HL-60 (cell line): ENCODE measurements at regions not wholly inside any gene's neighbourhood (a gene's known extent, or its start where the extent isn't known, plus 50 kb on each side); places are given as distances from the start of the nearest gene placed in this dataset.

Experiments
- DNase-seq, 2 experiments: peaks; one replicate each; pipeline ENCODE4 v3.0.0-alpha.2; 2010 to 2020; ENCODE audit warnings: low read depth in 1 of 2, low spot score in 1 of 2
- H3K27ac ChIP-seq: fragments of 250-450 bp; sonication (Bioruptor Pico); replicated peaks from 2 replicates; pipeline ENCODE4 v1.5.1; 2020; ENCODE audit warnings: mild to moderate bottlenecking, moderate library complexity
- H3K27me3 ChIP-seq: fragments of 250-450 bp; sonication (Bioruptor Pico); 2 replicates; pipeline ENCODE4 v1.5.1; 2021; ENCODE audit warnings: mild to moderate bottlenecking, moderate library complexity; ENCODE audit not compliant: insufficient read depth, poor library complexity, severe bottlenecking
- H3K4me3 ChIP-seq: replicated peaks from 2 replicates; pipeline ENCODE4 v1.5.1; 2011; ENCODE audit warnings: mild to moderate bottlenecking, control low read depth, low read length; ENCODE audit not compliant: insufficient read depth
- GABPA ChIP-seq: IDR thresholded peaks from 2 replicates; pipeline ENCODE4 v1.6.1; 2012; ENCODE audit warnings: low read depth
- POLR2AphosphoS5 ChIP-seq: IDR thresholded peaks from 2 replicates; pipeline ENCODE4 v1.6.1; 2012; ENCODE audit warnings: low read depth
- SPI1 ChIP-seq: IDR thresholded peaks from 2 replicates; pipeline ENCODE4 v1.6.1; 2012; ENCODE audit warnings: low read depth, mild to moderate bottlenecking, borderline replicate concordance
- TF ChIP-seq, protein P1 (sequence below): IDR thresholded peaks from 2 replicates; pipeline ENCODE4 v1.6.1; 2012; ENCODE audit warnings: low read depth; ENCODE audit not compliant: insufficient replicate concordance
- TF ChIP-seq, protein P2 (sequence below): IDR thresholded peaks from one replicate; pipeline ENCODE4 v1.5.1; 2011; ENCODE audit warnings: low read length, control low read depth, inconsistent platforms; ENCODE audit not compliant: insufficient read depth

DNA sequence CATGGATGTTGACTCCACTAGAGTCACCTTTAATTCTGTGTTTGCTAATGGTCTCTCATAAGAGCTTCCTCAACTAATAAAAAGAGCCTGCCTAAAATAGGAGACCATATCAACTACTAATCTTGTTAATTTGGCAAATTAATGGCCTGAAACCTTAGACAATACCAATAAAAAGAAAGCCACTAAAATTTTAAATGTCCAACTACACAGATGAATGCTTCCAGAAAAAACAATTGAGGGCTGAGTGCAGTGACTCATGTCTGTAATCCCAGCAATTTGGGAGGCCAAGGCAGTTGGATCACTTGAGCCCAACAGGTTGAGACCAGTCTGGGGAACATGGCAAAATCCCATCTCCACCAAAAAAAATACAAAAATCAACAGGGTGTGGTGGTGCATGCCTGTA lies 230.9 kb downstream of the NSUN3 start:
- no peak for DNase-seq
- TF ChIP-seq POLR2AphosphoS5 (no peak), SPI1 (no peak), GABPA (no peak)
- TF ChIP-seq, protein P1, sequence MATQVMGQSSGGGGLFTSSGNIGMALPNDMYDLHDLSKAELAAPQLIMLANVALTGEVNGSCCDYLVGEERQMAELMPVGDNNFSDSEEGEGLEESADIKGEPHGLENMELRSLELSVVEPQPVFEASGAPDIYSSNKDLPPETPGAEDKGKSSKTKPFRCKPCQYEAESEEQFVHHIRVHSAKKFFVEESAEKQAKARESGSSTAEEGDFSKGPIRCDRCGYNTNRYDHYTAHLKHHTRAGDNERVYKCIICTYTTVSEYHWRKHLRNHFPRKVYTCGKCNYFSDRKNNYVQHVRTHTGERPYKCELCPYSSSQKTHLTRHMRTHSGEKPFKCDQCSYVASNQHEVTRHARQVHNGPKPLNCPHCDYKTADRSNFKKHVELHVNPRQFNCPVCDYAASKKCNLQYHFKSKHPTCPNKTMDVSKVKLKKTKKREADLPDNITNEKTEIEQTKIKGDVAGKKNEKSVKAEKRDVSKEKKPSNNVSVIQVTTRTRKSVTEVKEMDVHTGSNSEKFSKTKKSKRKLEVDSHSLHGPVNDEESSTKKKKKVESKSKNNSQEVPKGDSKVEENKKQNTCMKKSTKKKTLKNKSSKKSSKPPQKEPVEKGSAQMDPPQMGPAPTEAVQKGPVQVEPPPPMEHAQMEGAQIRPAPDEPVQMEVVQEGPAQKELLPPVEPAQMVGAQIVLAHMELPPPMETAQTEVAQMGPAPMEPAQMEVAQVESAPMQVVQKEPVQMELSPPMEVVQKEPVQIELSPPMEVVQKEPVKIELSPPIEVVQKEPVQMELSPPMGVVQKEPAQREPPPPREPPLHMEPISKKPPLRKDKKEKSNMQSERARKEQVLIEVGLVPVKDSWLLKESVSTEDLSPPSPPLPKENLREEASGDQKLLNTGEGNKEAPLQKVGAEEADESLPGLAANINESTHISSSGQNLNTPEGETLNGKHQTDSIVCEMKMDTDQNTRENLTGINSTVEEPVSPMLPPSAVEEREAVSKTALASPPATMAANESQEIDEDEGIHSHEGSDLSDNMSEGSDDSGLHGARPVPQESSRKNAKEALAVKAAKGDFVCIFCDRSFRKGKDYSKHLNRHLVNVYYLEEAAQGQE, result no peak
- TF ChIP-seq, protein P2, sequence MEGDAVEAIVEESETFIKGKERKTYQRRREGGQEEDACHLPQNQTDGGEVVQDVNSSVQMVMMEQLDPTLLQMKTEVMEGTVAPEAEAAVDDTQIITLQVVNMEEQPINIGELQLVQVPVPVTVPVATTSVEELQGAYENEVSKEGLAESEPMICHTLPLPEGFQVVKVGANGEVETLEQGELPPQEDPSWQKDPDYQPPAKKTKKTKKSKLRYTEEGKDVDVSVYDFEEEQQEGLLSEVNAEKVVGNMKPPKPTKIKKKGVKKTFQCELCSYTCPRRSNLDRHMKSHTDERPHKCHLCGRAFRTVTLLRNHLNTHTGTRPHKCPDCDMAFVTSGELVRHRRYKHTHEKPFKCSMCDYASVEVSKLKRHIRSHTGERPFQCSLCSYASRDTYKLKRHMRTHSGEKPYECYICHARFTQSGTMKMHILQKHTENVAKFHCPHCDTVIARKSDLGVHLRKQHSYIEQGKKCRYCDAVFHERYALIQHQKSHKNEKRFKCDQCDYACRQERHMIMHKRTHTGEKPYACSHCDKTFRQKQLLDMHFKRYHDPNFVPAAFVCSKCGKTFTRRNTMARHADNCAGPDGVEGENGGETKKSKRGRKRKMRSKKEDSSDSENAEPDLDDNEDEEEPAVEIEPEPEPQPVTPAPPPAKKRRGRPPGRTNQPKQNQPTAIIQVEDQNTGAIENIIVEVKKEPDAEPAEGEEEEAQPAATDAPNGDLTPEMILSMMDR, result no peak
- Histone ChIP-seq H3K27ac (no peak overlapping the region), H3K4me3 (no peak overlapping the region), H3K27me3 (no peaks in the 10 kb centered on the region)

DNA sequence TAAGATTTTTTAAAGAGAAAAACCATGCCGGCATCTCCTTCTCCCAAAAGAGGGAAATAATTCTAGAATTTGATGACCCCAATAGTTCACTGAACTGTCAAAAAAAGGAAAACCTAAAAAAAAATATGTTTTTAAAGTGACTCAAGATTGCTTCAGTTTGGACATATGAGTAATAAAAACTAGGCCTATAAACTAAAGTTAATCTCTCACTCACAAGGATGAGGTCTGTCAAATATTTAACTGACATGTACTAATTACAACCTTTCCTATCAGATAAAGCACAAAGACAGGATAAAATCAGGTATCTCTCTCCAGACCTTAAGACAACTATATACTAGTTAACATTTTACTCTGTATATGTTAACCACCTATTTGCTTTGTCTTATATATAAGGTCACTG lies 231.9 kb downstream of the NSUN3 start:
- no peak for DNase-seq
- H3K27ac ChIP-seq, result no peak overlapping the region
- TF ChIP-seq POLR2AphosphoS5 (no peak), GABPA (no peak), SPI1 (no peak)
- TF ChIP-seq, protein P1, result no peak
- TF ChIP-seq, protein P2, result no peak
- H3K4me3 ChIP-seq, result no peak overlapping the region
- no peaks in the 10 kb centered on the region for H3K27me3 ChIP-seq

DNA sequence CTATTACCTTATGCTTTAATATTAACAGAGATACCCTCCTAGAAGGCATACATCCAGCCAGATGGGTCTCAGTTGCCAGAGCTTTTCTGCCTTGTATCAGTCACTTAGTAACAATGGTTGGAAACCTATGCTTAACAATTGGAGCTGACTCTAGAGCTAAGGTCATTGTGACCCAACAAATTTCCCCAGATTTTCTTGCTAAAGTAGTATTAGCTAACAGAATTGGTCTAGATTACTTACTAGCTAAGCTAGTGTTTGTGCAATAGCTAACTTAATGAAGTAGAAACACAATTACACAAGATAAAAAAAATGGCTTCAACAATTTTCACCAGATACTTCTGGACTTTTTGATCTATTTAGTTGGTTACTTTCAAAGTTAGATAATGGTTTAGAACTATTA lies 236.9 kb downstream of the NSUN3 start:
- no peak for DNase-seq
- Histone ChIP-seq H3K4me3 (no peak overlapping the region), H3K27me3 (no peaks in the 10 kb centered on the region), H3K27ac (no peak overlapping the region)
- TF ChIP-seq SPI1, result no peak
- TF ChIP-seq, protein P2, result no peak

DNA sequence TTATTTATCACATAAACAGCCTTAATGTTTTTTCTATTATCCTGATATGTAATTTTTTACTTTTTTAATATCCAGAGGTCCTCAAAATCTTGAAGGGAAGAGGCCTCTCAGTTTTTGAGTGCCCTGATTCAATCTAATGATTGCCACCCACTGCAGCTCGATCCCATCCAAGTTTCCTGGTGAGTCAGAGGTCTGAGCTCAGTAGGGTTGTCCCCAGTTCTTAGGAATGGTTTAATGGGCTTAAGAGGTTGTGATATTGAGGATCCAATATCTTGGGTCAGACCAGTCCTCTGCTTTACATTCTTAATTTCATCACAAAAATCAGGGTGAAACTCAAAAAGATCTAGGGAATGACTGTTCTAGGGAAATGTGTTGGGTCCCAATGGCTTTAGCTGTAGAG lies 238.5 kb downstream of the NSUN3 start:
- no peak for TF ChIP-seq GABPA
- TF ChIP-seq POLR2AphosphoS5, result no peak
- TF ChIP-seq, protein P2, result no peak
- TF ChIP-seq, protein P1, result no peak
- no peak for TF ChIP-seq SPI1
- H3K27me3 ChIP-seq, result no peaks in the 10 kb centered on the region

More for the DNA sequence above, 238.5 kb downstream of the NSUN3 start:
- Histone ChIP-seq H3K27ac (no peak overlapping the region), H3K4me3 (no peak overlapping the region)
- DNase-seq, result no peak
